Thoracic aorta (tissue), 2 donors: ENCODE measurements at regions not wholly inside any gene's neighbourhood (a gene's known extent, or its start where the extent isn't known, plus 50 kb on each side); places are given as distances from the start of the nearest gene placed in this dataset.

Source experiments
- ATAC-seq: fragments of 150-250 bp; one replicate; pipeline ENCODE4 v1.8.0; 2017; ENCODE audit warnings: low read depth; ENCODE audit not compliant: insufficient number of reproducible peaks, low FRiP score
- DNase-seq: peaks from one replicate; pipeline ENCODE4 v3.0.0-alpha.2; 2020; ENCODE audit warnings: low spot score
- H3K27ac ChIP-seq, 2 donors: fragments of 200-600 bp; sonication (generic); 1 replicate in 1 of 2; 2 replicates in 1 of 2; pipeline ENCODE4 v1.5.1; 2016; ENCODE audit warnings: mild to moderate bottlenecking in 2 of 2, moderate library complexity in 2 of 2
- H3K27me3 ChIP-seq: fragments of 200-600 bp; sonication (generic); replicated peaks from 2 replicates; pipeline ENCODE4 v1.6.0; 2016; ENCODE audit warnings: mild to moderate bottlenecking; ENCODE audit not compliant: insufficient read depth
- H3K36me3 ChIP-seq: fragments of 200-600 bp; sonication (generic); one replicate; pipeline ENCODE4 v1.5.1; 2016
- H3K4me1 ChIP-seq, 2 donors: fragments of 200-600 bp; sonication (generic); 1 replicate in 1 of 2; 2 replicates in 1 of 2; pipeline versions ENCODE4 v1.5.1 to v1.6.0; 2016; ENCODE audit warnings: low read depth in 2 of 2, mild to moderate bottlenecking in 1 of 2; ENCODE audit not compliant: control insufficient read depth in 1 of 2
- H3K4me3 ChIP-seq: fragments of 200-600 bp; sonication (generic); 2 replicates; pipeline ENCODE4 v1.5.1; 2016; ENCODE audit warnings: mild to moderate bottlenecking
- H3K9me3 ChIP-seq: fragments of 200-600 bp; sonication (generic); 2 replicates; pipeline ENCODE4 v1.5.1; 2016
- CTCF ChIP-seq: fragments of 200-600 bp; sonication (generic); IDR thresholded peaks from one replicate; pipeline ENCODE4 v1.5.1; 2019; ENCODE audit warnings: antibody characterized with exemption

DNA sequence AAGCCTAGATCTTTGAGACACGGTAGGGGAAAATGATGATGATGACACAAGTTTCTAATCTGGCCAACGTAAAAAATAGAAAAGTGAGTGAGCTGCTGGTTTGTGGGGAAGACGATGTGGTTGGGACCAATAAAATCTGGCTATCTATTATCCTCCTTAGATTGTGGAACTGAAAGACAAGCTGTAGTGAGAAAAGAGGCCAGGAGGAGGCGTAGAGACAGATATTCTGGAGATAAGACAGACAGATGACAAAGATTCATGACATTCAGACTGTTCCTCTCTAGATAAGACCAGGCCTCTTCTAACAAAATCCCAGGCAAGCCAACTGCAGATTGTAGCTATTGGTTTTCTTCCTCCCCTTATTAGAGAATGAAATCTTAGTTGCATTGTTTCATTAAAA is 376.3 kb upstream of the UBE2E3 start:
- ATAC-seq, result no peak
- no peak for TF ChIP-seq CTCF
- Histone ChIP-seq H3K27me3 (no peaks in the 10 kb centered on the region), H3K4me3 (no peak overlapping the region), H3K4me1 (no peaks in the 10 kb centered on the region), H3K36me3 (no peaks in the 10 kb centered on the region), H3K27ac (no peak overlapping the region), H3K9me3 (no peaks in the 10 kb centered on the region)
- DNase-seq, result no peak

DNA sequence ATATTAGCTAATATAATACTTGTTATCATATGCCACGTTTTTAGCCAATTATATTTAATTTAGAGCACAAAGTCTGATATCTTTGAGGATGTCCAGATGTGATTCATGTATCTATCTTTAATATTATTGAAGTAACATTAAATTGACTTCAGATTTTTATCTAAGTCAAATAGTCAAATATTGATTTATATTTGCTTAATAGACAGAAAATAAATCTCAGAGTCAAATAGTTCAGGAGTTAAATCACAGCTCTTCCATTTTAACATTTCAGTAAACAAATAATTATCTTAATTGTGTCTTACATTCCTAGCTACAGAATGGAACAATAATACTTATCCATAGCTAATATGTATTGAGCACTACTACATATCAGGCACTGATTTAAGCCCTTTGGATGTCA is 379.4 kb upstream of the UBE2E3 start:
- no peak for TF ChIP-seq CTCF
- DNase-seq (no peak), ATAC-seq (no peak)
- Histone ChIP-seq H3K27ac (no peak overlapping the region), H3K27me3 (no peaks in the 10 kb centered on the region), H3K36me3 (no peaks in the 10 kb centered on the region), H3K4me1 (no peaks in the 10 kb centered on the region), H3K9me3 (no peaks in the 10 kb centered on the region), H3K4me3 (no peak overlapping the region)

DNA sequence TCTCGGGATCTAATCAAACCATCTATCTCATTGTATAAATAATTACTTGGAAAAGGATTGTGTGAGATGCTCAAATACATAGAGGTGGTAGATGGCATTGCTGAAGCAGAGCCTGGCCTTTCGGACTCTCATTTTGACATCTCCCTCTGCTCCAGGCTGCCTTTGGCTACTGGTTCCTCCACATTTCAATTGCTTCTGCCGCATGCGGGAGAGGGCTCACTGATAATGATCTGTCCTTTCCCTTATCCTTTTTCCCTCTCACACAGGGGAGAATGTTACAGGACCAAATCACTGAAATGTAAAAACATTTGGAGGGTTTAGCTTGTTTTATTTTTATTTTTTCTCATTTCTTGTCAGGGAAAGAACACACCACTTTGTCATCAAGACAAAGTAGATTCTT is 380.6 kb upstream of the UBE2E3 start:
- Histone ChIP-seq H3K9me3 (no peaks in the 10 kb centered on the region), H3K4me3 (no peak overlapping the region), H3K27ac (no peak overlapping the region), H3K27me3 (no peaks in the 10 kb centered on the region), H3K36me3 (no peaks in the 10 kb centered on the region), H3K4me1 (no peaks in the 10 kb centered on the region)
- ATAC-seq, result no peak
- TF ChIP-seq CTCF, result no peak
- DNase-seq, result no peak

DNA sequence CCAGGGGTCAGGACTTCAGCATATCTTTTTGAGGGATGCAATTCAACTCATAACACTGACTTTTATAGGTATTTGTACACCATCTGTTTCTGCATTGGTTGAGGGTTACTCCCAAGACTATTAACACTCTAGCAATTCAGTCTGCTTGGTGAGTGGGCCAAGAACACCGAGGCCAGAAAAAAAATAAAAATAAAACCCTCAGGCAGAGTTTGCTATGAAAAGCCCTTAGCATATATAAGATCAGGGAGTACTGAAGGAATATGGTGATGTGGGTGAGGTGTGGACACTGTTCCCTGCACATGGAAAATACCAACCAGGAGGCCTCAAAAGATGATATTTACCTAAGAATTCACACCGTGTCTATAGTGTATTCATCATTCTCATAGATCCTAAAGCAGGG is 383.2 kb upstream of the UBE2E3 start:
- H3K27me3 ChIP-seq, result no peaks in the 10 kb centered on the region

GRCh38 chr2:180596453-180596852 is 384.0 kb upstream of the UBE2E3 start:
- H3K36me3 ChIP-seq, result no peaks in the 10 kb centered on the region
- no peak overlapping the region for H3K4me3 ChIP-seq
- TF ChIP-seq CTCF, result no peak
- ATAC-seq (no peak), DNase-seq (no peak)
- H3K4me1 ChIP-seq, result no peaks in the 10 kb centered on the region
- no peaks in the 10 kb centered on the region for H3K9me3 ChIP-seq
- no peaks in the 10 kb centered on the region for H3K27me3 ChIP-seq
- no peak overlapping the region for H3K27ac ChIP-seq

More for the DNA sequence above, 383.2 kb upstream of the UBE2E3 start:
- TF ChIP-seq CTCF, result no peak
- no peaks in the 10 kb centered on the region for H3K4me1 ChIP-seq
- DNase-seq, result no peak
- H3K4me3 ChIP-seq, result no peak overlapping the region
- ATAC-seq, result no peak
- H3K9me3 ChIP-seq, result no peaks in the 10 kb centered on the region
- no peak overlapping the region for H3K27ac ChIP-seq
- H3K36me3 ChIP-seq, result no peaks in the 10 kb centered on the region
